ENCODE measurements at regions not wholly inside any gene's neighbourhood (a gene's known extent, or its start where the extent isn't known, plus 50 kb on each side); places are given as distances from the start of the nearest gene placed in this dataset.

DNA sequence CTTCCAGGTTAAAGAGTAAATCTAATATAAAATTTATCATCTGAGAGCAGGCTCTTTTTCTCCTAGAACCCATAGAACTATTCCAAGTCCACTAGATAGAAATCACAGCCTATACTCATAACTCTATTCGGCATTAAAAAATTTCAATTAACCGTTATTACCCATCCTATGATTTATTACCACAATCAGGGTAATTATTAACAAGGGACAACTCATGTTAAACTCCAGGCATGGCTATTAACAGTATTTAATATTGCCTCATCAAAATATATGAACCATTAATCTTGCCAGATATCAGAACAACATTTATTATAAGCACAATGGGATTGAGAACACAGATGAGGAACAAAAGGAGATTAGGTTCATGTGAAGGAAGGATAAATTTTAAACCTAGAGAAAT lies 136.8 kb upstream of the RIOK3 start:
- no peak for TF ChIP-seq CTCF (conservative IDR thresholded peaks at IDR 0.05; ENCODE audit: low read length)
- no peak for TF ChIP-seq EZH2phosphoT487 (IDR thresholded peaks at IDR 0.05; ENCODE audit: borderline replicate concordance, low read depth, low read length)
